Esophagus mucosa (tissue), 1 donor: ENCODE measurements at regions not wholly inside any gene's neighbourhood (a gene's known extent, or its start where the extent isn't known, plus 50 kb on each side); places are given as distances from the start of the nearest gene placed in this dataset.
"Not testable (repeated sequence)": the region's sequence is repeated elsewhere in the genome, so short reads cannot be mapped to it uniquely, and the experiment has no call there.

Source experiments
- ATAC-seq: fragments of 200-7000 bp; cut with Tn5 transposase; one replicate; pipeline ENCODE4 v1.9.1; 2020
- donor health status: DM: yes; HTN: yes; CAD: no.

DNA sequence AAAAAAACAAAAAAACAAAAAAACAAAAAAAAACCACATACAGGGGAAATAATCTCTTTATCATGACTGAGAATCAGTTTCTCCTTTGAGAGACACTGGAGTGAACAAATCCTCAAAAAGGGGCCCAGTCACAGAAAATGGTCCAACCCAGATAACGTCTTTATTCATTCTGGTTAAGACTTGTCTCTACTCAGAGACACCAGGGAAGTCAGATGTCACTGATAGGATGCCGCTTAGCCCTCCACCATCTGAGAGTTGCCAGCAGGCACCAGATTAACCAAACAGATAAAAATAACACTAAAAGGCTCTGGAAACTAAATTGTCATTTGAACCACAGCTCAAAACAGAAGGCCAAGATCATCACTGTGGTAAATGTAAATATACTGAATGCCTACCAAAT lies 1163.4 kb upstream of the ATXN8OS start:
- no peak for ATAC-seq

DNA sequence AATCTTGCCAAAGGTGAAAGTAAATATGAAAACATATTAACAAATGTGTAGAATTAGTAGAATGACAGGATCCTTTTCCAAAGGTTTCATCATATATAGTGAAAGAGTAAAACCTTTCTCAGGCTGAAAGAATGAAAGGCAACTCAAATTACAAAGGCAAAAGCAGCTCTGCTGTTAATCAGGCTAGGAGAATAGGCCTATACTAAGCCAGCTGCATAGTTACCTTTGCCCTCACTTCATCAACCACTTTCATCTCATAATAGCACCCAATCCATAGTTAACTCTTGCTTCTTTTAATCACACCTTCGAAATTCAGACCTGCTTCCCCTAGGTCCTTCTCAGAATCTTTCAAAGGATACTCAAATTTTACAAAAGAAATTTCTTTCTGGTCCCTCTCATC lies 1167.6 kb upstream of the ATXN8OS start:
- ATAC-seq: no peak

DNA sequence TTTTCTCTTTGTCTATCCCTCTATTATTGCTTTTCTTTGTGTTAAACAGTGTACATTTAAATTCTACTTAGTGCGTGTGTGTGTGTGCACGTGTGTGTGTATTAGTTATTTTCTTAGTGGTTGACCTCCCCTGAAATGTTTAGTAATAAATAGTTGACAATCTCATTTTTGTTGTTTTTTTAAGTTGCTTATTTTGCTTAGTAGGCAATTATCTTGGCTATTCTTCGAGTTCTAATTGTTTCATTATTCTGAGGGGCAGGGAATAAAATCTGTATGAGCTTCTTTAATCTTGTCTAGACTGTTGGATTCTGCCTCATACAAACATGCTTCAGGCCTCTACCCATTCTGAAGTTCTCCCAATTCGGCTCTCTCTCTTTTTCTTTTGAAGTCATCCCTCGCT lies 1169.0 kb upstream of the ATXN8OS start:
- no peak for ATAC-seq

DNA sequence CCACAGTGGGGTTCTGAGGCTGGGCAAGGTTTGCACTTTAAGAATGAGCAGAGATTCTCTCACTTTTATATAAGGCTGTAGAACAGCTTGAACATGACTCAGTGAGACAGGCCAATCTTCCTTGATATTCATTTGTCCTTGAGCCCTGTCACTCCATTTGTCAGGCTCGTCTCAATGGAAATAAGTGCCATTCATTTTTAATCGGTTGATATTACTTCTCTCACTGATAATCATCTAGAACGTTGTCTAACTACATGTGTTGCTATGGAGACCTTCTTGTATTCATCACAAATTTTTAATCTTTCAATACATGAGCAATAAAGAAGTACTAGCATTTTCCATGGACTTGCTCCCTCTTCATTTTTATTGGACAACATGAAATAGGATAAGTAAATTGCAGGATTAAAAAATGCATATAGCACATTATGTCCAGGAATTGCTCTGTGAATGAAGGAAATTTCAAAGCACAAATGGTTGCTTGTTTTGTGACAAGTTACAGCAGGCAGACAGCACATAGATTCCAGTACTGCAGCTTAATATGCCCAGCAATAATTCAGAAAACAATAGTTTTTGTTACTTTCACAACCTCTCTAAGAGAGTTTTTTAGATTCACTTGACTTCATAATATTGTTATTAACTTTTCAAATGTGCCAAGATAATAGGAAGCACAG lies 1178.4 kb upstream of the ATXN8OS start:
- ATAC-seq: no peak

DNA sequence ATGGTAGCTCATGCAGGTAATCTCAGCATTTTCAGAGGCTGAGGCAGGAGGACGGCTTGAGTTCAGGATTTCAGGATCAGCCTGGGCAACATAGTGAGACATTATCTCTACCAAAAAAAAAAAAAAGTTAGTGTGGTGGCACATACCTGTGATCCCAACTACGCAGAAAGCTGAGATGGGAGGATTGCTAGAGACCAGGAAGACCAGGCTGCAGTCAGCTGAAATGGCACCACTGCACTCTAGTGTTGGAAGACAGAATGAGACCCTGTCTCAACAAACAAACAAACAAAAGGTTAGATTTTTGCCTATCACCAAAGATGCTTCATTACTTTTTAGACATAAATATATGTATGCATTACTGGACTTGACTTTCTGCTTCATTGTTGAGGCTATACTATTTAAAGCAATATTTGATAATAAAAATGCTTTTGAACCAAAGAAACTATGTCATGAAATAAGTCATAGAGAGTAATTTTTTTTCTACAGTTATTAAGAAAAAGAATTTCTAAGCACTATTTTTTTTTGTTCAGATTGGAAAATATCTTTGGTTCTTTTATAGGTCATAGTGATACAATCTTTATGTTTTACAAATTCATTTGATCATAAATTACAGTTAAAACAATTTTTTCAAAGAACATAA lies 1180.1 kb upstream of the ATXN8OS start:
- no peak for ATAC-seq

DNA sequence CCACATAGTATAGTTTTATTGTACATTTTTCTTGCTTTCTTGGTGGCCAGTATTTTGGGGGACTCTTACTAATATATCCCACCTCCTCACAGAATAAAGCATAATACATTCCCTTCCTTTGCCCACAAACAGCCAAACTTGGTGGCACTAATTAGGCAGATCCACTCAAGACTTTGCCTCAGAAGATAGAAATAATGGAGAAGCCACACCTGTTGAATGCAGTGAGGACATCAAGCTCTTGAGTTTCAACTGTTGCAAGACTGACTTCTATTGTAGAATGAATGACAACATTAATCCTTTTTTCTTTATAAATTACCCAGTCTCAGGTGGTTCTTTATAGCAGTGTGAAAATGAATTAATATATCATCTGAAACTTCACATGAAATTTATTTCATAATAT lies 1183.6 kb upstream of the ATXN8OS start:
- no peak for ATAC-seq

DNA sequence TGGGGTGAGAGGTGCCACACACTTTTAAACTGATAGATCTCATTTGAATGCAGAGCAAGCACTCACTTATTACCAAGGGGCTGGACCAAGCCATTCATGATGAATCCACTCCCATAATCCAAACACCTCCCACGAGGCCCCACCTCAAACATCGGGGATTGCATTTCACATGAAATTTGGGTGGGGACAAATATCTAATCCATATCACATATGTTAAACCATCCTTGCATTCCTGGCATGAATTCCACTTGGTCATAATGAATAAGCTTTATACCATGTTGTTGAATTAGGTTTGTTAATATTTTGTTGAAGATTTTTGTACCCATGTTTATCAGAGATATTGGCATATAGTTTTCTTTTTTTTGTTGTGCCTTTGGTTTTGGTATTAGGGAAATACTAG lies 1198.7 kb upstream of the ATXN8OS start:
- ATAC-seq: no peak

DNA sequence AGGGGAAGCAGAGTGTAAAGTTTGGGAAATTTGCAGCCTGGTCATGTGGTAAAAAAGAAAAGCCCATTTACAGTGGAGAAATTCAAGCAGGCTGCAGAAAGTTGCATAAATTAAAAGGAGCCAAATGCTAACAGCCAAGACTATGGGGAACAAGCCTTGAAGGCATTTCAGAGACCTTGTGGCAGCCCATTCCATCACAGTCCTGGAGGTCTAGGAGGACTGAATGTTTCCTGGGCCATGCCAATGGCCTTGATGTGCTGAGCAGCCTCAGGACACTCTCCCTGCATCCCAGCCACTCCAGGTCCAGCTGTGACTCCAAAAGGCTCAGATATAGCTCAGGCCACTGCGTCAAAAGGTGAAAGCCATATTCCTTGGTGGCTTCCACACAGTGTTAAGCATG lies 1202.4 kb upstream of the ATXN8OS start:
- no peak for ATAC-seq

DNA sequence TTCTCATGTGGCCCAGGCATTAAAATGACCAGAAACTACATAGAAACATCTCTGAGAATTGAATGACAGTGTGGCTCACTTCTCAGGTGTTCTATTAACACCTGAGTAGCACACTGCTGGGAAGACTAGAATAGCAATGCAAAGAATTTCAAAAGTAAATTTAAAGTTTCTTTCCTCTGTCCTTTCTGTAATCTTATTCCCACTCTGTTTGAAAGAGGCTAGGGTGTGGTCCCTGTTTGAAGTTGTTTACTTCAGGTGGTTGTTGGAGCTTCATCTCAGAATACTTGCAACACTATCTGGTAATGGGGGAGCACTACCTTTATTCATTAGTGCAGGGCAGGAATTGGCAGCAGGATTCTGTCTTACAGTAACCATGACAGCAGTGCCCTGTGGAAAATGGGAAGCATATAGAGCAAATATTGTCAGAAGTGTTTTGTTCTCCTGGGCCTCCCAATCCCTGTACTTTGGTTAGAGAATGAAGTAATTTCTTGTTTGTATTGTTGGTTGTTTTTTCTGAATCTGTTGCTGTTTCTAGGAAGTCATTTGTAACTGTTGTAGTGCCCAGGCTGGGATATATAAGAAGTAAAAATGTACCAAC lies 1210.2 kb upstream of the ATXN8OS start:
- ATAC-seq: no peak

DNA sequence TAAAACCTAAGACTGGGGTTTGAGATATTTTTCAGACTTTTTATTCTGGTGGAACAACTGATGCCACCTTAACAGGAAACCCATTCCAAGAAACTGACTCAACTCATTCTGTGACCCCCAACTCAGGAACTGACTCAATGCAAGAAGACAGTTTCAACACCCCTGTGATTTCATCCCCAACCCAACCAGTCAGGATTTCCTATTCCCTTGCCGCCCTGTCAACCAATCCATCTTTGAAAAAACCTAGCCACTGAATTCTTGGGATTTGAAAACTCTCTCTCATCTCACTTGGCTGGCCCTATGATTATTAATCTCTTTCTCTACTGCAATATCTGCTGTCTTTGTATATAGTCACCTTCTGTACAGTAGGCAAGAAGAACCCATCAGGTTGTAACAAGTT lies 1211.9 kb upstream of the ATXN8OS start:
- no peak for ATAC-seq

DNA sequence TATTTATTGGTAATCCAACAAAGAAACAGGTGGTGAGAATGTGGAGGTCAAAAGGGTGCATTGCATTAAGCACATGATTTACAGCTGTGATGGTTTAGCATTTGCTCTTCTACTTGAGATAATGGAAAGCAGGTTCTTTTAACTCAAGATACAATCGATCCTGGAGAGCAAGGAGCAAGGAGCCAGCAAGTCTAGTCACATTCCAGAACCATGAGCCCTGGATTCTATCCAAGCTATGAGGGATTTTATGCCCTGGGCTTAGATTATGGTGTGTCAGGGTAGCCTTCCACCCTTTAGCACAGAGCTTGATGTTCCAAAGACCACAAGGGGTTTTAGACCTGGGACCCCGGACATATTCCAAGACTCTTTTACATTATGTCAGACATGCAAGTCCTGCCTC lies 1213.9 kb upstream of the ATXN8OS start:
- ATAC-seq: not testable (repeated sequence)

DNA sequence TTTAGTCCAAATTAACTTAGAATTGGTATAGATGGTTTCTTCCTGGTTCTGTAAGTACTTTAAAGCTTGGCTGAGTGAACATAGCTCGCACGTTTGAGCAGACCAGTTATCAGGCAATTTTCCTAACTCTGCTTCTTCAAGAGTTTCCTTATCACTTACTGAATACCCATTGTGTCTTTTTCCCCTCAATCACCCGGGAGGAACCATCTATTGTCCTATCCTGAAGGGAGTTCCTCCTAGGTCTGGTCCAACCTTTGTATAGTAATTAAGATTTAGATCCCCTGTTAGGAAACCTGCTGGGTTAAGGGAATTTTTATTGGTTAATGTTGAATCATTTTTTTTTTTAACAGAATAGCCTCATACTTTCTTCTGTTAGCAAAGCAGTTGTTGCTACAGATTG lies 1215.0 kb upstream of the ATXN8OS start:
- not testable (repeated sequence) for ATAC-seq

DNA sequence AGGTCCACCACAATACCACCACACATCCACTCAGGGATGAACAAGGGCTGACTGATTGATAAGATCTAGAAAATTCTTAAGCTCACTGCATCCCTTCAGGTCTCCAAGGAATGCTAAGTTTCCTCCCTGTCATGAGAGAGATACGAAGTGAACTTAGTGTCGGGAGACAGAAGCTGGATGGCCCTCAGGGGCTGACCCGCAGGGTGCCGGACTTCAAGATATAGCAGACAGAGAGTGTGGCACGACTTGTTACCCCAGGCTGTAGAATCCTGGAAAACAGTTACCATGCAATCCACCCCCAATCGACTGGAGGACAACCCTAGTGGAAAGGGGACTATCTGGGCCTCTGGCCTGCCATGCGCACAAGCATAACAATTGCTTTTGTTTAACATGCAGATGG lies 1217.5 kb upstream of the ATXN8OS start:
- not testable (repeated sequence) for ATAC-seq

DNA sequence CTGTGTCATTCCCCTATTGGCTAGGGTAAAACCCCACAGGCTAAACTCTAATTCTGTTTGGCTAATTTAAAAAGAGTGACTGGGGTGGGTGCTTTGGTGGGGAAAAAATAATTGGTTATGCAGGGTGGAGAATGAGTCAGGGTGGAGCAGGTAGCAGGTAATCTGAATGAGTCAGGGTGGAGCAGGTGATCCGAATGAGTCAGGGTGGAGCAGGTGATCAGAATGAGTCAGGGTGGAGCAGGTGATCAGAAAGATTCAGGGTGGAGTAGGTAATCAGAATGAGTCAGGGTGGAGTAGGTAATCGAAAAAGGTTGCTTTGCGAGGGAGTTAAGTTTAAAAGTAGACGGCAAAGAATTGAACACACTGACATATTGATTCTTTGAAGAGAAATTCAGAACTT lies 1218.8 kb upstream of the ATXN8OS start:
- no peak for ATAC-seq

DNA sequence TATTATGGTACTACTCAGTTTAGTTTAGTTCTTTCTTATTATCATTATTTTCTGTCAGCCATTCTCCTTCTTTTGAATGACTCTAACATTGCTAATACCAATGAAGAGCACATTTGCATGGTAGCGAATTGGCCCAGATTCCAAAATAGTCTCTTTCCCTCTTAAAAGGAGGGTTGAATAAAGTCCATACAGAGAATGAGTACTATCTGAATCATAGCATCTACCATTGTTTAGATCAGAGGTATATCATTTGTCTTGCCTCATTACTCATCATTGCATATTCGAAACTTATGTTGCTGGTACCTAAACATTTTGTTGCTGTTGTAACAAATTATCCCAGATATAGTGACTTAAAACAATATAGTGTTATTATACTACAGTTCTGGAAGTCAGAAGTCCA lies 1235.3 kb upstream of the ATXN8OS start:
- ATAC-seq: no peak

DNA sequence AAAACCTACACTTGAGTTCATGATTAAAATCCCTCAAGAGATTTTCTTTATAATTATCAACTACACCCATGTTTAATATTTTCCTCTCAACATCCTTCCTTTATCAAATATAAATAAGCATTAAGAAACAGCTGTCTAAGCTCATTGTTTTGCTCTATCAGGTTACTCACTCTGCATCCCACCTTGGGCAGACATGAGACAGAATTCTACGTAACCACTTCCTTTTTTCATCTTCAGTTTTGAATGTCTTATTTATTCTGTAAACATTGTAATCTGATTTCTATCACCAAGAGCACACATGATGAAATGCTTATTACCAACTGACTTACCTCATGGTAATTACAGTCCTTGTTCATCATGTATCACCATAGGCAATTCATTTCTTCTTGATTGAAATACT lies 1256.6 kb upstream of the ATXN8OS start:
- no peak for ATAC-seq

DNA sequence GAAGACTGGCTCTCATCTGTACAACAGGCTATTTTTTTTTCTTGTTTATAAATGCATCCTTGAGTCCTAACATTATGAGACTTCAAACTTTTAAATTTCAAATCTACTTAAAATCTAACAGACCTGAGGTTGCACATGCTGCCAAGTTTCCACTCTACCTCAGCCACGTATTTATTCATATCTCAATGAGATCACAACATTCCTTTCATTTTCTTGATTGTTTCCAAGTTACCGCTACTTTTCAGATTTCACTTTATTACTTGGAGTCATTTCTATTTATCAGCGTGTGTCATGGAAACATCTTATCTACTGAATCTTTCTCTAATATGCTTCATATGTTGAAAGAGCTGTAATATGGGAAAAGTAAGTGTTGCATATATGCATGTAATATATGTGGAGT lies 1257.5 kb upstream of the ATXN8OS start:
- no peak for ATAC-seq

DNA sequence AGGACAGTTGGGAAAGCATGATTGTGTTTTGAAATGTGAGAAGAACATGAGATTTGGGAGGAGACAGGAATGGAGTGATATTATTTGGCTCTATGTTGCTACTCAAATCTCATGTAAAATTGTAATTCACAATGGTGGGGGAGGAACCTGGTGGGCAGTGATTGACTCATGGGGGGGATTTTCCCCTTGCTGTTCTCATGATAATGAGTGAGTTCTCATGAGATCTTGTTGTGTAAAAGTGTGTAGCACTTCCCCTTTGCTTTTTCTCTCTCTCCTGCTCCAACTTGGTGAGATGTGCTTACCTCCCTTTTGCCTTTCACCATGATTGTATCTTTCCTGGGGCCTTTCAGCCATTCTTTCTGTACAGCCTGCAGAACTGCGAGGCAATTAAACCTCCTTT lies 1261.0 kb upstream of the ATXN8OS start:
- no peak for ATAC-seq

DNA sequence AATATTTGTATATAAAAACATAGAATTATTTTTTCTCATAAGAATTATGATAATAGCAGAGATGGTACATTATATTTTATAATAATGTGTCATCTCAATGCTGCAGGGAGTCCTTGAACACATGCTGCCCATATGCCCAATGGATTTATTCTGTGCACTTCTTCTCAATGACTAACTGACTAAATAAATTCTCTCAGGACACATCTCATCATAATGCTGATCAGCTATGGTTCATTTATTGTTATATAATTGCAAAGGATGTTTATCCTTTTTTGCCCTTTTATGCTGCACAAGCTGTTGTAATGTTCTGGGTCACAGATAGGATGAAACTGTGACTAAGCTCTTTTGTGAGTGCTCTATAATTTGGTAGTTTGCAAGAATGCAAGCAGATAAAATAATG lies 1273.3 kb upstream of the ATXN8OS start:
- no peak for ATAC-seq

DNA sequence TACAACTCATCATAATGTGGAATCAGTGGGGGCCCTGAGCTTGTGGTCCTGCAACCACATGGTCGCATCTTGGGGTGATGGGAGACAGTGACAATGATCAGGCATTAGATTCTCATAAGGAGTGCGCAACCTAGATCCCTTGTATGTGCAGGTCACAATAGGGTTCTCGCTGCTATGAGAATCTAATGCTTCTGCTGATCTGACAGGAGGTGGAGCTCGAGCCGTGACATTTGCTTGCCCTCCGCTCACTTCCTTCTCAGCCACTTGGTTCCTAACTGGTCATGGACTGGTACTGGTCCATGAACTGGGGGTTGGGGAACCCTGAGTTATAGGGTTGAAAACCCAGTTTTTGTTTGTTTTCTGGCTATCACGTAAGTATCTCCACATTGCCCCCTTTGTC lies 1290.9 kb upstream of the ATXN8OS start:
- ATAC-seq: no peak

DNA sequence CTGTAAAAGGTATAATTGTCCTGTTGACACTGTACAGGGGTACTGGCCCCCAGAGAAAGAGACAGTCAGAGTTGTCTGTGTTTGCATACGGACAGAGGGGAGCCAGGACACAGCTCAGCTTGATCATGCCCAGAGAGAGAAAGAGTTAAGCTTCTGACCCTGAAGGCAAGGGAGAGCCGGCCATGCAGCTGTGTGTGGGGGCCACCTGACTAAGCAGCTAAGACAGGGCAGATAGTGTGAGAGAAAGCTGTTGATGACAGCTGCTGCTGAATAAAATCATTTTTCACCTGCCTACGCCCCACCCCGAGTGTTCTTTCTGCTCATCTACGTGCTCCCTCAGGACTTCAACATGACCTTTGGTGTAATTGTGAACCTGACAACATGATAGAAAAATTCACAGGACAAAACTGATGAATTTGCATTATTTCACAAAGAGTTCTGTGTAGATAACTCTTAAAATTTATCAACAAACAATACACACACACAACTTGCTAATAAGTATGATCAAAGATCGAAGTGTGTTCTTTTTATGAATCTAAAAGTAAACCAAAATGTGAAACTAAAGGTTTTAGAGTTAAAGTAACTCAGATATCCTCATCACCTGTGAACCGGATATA lies 1294.3 kb upstream of the ATXN8OS start:
- ATAC-seq: no peak

DNA sequence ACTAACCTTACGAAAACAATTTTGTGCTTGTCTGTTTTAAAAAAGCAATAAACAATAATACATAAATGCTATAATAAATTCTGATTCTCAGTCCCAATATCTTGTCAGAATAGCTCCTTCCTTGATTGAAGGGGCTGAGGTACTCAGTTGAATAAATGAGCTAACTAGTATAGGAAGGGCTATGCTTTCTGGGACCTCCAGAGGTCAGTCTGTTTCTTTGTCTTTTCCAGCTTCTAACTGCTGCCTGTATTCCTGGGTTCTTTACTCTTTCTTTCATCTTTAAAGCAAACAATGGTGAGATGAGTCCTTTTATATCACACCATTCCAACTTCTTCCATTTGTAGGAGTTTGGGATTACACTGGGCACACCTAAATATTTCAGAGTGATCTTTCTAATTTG lies 1297.0 kb upstream of the ATXN8OS start:
- no peak for ATAC-seq

DNA sequence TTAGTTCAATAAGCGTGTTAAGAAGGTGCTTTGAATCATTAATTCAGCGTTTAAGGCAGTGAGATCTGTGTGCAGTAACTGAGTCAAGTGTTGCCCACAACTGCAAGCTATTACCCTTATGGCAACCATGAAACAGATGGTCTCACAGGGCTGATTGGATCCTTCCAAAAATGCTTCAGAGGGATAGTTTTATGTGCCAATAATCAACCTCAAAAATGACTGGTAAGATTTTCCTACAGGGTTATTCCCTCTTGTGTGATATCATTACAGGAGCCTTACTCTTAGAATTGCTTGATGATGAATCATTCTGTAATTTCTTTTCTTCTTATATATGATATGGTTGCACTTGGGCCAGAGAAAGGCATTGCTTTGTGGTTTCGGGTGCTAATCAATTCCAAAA lies 1299.2 kb upstream of the ATXN8OS start:
- no peak for ATAC-seq

DNA sequence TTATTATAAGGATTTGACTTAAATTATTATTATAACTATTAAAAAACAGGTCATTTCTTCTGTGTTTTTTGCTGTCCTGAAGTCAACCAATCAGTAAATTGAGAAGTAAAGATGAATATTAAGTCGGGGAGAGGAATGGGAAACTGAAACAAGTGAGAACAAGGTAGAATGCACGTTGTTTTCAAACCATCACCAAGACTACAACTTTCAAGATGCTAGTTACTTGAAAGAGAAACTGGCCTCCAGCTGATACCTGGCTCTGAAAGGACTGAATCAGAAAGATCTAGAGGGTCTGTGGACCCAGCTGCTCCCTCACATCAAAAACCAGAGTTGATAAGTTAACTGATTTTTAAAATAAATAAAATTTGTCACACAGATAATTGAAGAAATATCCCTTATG lies 1301.5 kb upstream of the ATXN8OS start:
- no peak for ATAC-seq
